ENCODE measurements at regions not wholly inside any gene's neighbourhood (a gene's known extent, or its start where the extent isn't known, plus 50 kb on each side); places are given as distances from the start of the nearest gene placed in this dataset.

DNA sequence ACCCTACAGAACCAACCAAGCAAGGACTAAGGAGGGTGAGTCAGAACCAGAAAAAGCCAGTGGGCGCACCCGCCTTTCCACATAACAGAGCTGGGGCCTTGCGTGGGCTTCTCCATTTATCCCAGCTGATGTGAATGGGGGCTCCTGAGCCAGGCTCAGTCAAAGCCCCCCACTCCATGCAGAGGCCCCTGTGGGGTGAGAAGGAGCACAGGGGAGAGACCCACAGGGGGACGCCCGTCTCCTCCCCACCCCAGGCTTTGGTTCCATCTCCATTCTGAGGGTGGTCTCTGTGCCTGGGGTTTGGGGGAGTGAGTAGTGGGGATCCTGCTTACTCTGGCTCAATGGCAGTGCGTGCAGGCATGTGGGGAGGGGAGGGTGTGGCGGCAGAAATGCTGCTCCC lies 210.1 kb upstream of the TNRC6C start:
- Histone ChIP-seq H3K9me3 (ENCODE audit: insufficient read depth, low read length) (no peaks in the 10 kb centered on the region), H3K27me3 (ENCODE audit: low read length) (no peaks in the 10 kb centered on the region), H3K9me2 (replicated peaks; ENCODE audit: insufficient read depth, low read length) (no peaks in the 10 kb centered on the region), H3K9ac (ENCODE audit: low read length) (no peak overlapping the region), H2AFZ (ENCODE audit: low read depth, low read length, severe bottlenecking) (no peak overlapping the region), H3K27ac (ENCODE audit: low read depth, low read length) (no peak overlapping the region), H3K4me2 (ENCODE audit: low read depth, low read length, poor library complexity, severe bottlenecking) (no peak overlapping the region), H3K36me3 (ENCODE audit: low read length) (no peaks in the 10 kb centered on the region), H4K20me1 (ENCODE audit: low read depth, low read length) (no peaks in the 10 kb centered on the region), H3F3A (ENCODE audit: insufficient read depth) (no peaks in the 10 kb centered on the region), H3K4me3 (ENCODE audit: insufficient read depth, low read length, poor library complexity, severe bottlenecking) (no peak overlapping the region), H3K79me2 (ENCODE audit: insufficient read depth, low read length) (no peaks in the 10 kb centered on the region)
- TF ChIP-seq EZH2phosphoT487 (conservative IDR thresholded peaks at IDR 0.05; ENCODE audit: low read length), result no peak
- TF ChIP-seq, protein P1, sequence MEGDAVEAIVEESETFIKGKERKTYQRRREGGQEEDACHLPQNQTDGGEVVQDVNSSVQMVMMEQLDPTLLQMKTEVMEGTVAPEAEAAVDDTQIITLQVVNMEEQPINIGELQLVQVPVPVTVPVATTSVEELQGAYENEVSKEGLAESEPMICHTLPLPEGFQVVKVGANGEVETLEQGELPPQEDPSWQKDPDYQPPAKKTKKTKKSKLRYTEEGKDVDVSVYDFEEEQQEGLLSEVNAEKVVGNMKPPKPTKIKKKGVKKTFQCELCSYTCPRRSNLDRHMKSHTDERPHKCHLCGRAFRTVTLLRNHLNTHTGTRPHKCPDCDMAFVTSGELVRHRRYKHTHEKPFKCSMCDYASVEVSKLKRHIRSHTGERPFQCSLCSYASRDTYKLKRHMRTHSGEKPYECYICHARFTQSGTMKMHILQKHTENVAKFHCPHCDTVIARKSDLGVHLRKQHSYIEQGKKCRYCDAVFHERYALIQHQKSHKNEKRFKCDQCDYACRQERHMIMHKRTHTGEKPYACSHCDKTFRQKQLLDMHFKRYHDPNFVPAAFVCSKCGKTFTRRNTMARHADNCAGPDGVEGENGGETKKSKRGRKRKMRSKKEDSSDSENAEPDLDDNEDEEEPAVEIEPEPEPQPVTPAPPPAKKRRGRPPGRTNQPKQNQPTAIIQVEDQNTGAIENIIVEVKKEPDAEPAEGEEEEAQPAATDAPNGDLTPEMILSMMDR (IDR thresholded peaks at IDR 0.05; ENCODE audit: insufficient read depth, low read length, poor library complexity, severe bottlenecking), result no peak

DNA sequence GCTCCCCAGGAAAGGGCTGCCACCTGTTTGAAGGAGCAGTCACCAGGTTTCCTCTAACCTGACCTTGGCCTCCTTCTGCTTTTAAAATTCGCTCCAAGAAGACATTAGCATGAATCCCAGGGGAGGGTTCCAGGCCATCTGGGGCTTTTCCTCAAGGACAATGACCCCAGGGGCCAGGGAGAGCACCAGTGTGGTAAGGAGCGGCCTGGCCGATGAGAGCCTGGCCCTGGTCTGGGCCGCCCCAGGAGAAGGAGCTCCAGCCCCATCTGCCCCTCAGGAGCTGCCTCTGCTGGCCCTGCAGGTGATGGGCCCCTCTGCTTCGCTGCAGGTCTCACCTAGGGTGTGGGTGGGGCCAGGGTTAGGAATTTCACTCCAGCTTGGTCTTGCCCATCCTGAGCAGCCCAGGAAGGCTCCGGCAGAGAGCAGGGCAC lies 209.2 kb upstream of the TNRC6C start:
- Histone ChIP-seq H3K4me3 (ENCODE audit: insufficient read depth, low read length, poor library complexity, severe bottlenecking) (no peak overlapping the region), H3K27ac (ENCODE audit: low read depth, low read length) (no peak overlapping the region), H3K9me3 (ENCODE audit: insufficient read depth, low read length) (no peaks in the 10 kb centered on the region), H3F3A (ENCODE audit: insufficient read depth) (no peaks in the 10 kb centered on the region), H4K20me1 (ENCODE audit: low read depth, low read length) (no peaks in the 10 kb centered on the region), H3K79me2 (ENCODE audit: insufficient read depth, low read length) (no peaks in the 10 kb centered on the region), H3K27me3 (ENCODE audit: low read length) (no peaks in the 10 kb centered on the region), H3K36me3 (ENCODE audit: low read length) (no peaks in the 10 kb centered on the region), H3K9me2 (replicated peaks; ENCODE audit: insufficient read depth, low read length) (no peaks in the 10 kb centered on the region), H2AFZ (ENCODE audit: low read depth, low read length, severe bottlenecking) (no peak overlapping the region), H3K9ac (ENCODE audit: low read length) (no peak overlapping the region), H3K4me2 (ENCODE audit: low read depth, low read length, poor library complexity, severe bottlenecking) (no peak overlapping the region)
- no peak for TF ChIP-seq EZH2phosphoT487 (conservative IDR thresholded peaks at IDR 0.05; ENCODE audit: low read length)
- TF ChIP-seq, protein P1 (IDR thresholded peaks at IDR 0.05; ENCODE audit: insufficient read depth, low read length, poor library complexity, severe bottlenecking), result no peak

GRCh38 chr17:77749989-77750388 lies 208.5 kb upstream of the TNRC6C start:
- Histone ChIP-seq H3K27me3 (ENCODE audit: low read length) (no peaks in the 10 kb centered on the region), H3K79me2 (ENCODE audit: insufficient read depth, low read length) (no peaks in the 10 kb centered on the region), H3K9me2 (replicated peaks; ENCODE audit: insufficient read depth, low read length) (no peaks in the 10 kb centered on the region)

More at GRCh38 chr17:77749989-77750388, 208.5 kb upstream of the TNRC6C start:
- TF ChIP-seq, protein P1 (IDR thresholded peaks at IDR 0.05; ENCODE audit: insufficient read depth, low read length, poor library complexity, severe bottlenecking), result no peak
- TF ChIP-seq EZH2phosphoT487 (conservative IDR thresholded peaks at IDR 0.05; ENCODE audit: low read length), result no peak
- Histone ChIP-seq H3F3A (ENCODE audit: insufficient read depth) (no peaks in the 10 kb centered on the region), H3K4me2 (ENCODE audit: low read depth, low read length, poor library complexity, severe bottlenecking) (no peak overlapping the region), H3K9ac (ENCODE audit: low read length) (no peak overlapping the region), H3K4me3 (ENCODE audit: insufficient read depth, low read length, poor library complexity, severe bottlenecking) (no peak overlapping the region), H3K9me3 (ENCODE audit: insufficient read depth, low read length) (no peaks in the 10 kb centered on the region), H4K20me1 (ENCODE audit: low read depth, low read length) (no peaks in the 10 kb centered on the region), H3K27ac (ENCODE audit: low read depth, low read length) (no peak overlapping the region), H3K36me3 (ENCODE audit: low read length) (no peaks in the 10 kb centered on the region), H2AFZ (ENCODE audit: low read depth, low read length, severe bottlenecking) (no peak overlapping the region)
